Osteocyte (in vitro differentiated cells): ENCODE measurements at regions not wholly inside any gene's neighbourhood (a gene's known extent, or its start where the extent isn't known, plus 50 kb on each side); places are given as distances from the start of the nearest gene placed in this dataset.
"Not testable (repeated sequence)": the region's sequence is repeated elsewhere in the genome, so short reads cannot be mapped to it uniquely, and the experiment has no call there.

Experiments
- DNase-seq: peaks from one replicate; pipeline ENCODE4 v3.0.0; 2021; ENCODE audit warnings: mixed read lengths; ENCODE audit not compliant: unreplicated experiment; ENCODE audit errors: extremely low spot score
- H3K27ac Mint-ChIP-seq: one replicate; pipeline ENCODE4 v1.8.0; 2021; ENCODE audit warnings: mild to moderate bottlenecking, mixed read lengths; ENCODE audit not compliant: unreplicated experiment
- H3K27me3 Mint-ChIP-seq: one replicate; pipeline ENCODE4 v1.8.0; 2021; ENCODE audit warnings: mixed read lengths; ENCODE audit not compliant: unreplicated experiment
- H3K36me3 Mint-ChIP-seq: one replicate; pipeline ENCODE4 v1.8.0; 2021; ENCODE audit warnings: mixed read lengths; ENCODE audit not compliant: unreplicated experiment
- H3K4me1 Mint-ChIP-seq: one replicate; pipeline ENCODE4 v1.8.0; 2021; ENCODE audit warnings: mixed read lengths; ENCODE audit not compliant: unreplicated experiment
- H3K4me3 Mint-ChIP-seq: one replicate; pipeline ENCODE4 v1.8.0; 2021; ENCODE audit warnings: mild to moderate bottlenecking, moderate library complexity, mixed read lengths; ENCODE audit not compliant: unreplicated experiment
- H3K9me3 Mint-ChIP-seq: one replicate; pipeline ENCODE4 v1.8.0; 2021; ENCODE audit warnings: mixed read lengths; ENCODE audit not compliant: unreplicated experiment
- TF ChIP-seq, protein P1 (sequence below): fragments of 200-600 bp; sonication (generic); IDR thresholded peaks from 2 replicates; pipeline ENCODE4 v1.5.0; 2021; ENCODE audit warnings: antibody characterized with exemption, mild to moderate bottlenecking, moderate library complexity

DNA sequence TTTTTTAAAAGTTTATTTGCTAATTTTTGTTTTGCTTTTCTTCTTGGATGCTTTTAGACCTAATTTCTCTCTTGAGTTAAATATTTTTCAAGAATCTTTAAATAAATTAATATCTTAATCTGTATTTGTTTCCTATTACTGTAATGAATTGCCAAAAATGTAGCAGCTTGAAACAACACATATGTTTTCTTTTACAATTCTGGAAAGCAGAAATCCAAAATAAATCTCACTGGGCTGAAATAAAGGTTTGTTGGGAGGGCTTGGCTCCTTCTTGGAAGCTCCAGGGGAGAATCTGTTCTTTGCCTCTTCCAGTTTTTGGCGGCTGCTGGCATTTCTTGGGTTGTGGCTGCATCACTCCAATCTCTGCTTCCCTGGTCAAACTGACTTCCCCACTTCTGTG lies 658.1 kb upstream of the ARRDC3 start:
- H3K4me1 Mint-ChIP-seq, result peaks cover 8% of the 10 kb centered on the region
- H3K27ac Mint-ChIP-seq, result no peak overlapping the region
- H3K27me3 Mint-ChIP-seq, result peaks cover 7% of the 10 kb centered on the region
- TF ChIP-seq, protein P1, sequence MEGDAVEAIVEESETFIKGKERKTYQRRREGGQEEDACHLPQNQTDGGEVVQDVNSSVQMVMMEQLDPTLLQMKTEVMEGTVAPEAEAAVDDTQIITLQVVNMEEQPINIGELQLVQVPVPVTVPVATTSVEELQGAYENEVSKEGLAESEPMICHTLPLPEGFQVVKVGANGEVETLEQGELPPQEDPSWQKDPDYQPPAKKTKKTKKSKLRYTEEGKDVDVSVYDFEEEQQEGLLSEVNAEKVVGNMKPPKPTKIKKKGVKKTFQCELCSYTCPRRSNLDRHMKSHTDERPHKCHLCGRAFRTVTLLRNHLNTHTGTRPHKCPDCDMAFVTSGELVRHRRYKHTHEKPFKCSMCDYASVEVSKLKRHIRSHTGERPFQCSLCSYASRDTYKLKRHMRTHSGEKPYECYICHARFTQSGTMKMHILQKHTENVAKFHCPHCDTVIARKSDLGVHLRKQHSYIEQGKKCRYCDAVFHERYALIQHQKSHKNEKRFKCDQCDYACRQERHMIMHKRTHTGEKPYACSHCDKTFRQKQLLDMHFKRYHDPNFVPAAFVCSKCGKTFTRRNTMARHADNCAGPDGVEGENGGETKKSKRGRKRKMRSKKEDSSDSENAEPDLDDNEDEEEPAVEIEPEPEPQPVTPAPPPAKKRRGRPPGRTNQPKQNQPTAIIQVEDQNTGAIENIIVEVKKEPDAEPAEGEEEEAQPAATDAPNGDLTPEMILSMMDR, result no peak
- no peak for DNase-seq
- H3K9me3 Mint-ChIP-seq, result no peaks in the 10 kb centered on the region
- no peak overlapping the region for H3K4me3 Mint-ChIP-seq
- H3K36me3 Mint-ChIP-seq, result no peaks in the 10 kb centered on the region

DNA sequence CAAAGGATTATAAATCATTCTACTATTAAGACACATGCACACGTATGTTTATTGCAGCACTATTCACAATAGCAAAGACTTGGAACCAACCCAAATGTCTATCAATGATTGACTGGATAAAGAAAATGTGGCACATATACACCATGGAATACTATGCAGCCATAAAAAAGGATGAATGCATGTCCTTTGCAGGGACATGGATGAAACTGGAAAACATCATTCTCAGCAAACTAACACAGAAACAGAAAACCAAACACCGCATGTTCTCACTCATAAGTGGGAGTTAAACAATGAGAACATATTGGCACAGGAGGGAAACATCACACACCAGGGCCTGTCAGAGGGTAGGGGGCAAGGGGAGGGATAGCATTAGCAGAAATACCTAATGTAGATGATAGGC lies 646.7 kb upstream of the ARRDC3 start:
- not testable (repeated sequence) for H3K27ac Mint-ChIP-seq, DNase-seq, H3K4me1 Mint-ChIP-seq, H3K4me3 Mint-ChIP-seq, H3K9me3 Mint-ChIP-seq, H3K36me3 Mint-ChIP-seq
- H3K27me3 Mint-ChIP-seq, result peaks cover 11% of the 10 kb centered on the region

DNA sequence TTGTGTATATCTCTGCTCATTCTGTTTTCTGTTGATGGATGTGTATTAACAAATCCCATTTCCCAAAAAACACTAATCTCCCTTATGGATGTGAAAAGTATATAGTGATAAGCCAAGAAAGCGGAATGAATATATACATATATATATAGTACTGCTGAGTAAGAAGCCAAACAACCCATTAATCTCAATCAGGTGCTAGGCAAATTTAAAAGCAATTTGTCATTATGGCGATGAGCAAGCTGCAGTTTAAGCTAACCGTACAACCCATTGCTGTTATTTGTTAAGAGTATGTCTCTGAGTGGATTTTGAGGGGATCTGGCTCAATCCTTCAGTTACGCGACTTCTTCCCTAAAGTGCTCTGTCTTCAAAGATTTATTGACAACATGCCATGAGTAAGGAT lies 640.4 kb upstream of the ARRDC3 start:
- Mint-ChIP-seq H3K27ac (no peak overlapping the region), H3K9me3 (no peaks in the 10 kb centered on the region), H3K4me3 (no peak overlapping the region), H3K4me1 (peaks cover 3% of the 10 kb centered on the region), H3K36me3 (no peaks in the 10 kb centered on the region), H3K27me3 (no peaks in the 10 kb centered on the region)
- no peak for DNase-seq
- TF ChIP-seq, protein P1, result no peak

DNA sequence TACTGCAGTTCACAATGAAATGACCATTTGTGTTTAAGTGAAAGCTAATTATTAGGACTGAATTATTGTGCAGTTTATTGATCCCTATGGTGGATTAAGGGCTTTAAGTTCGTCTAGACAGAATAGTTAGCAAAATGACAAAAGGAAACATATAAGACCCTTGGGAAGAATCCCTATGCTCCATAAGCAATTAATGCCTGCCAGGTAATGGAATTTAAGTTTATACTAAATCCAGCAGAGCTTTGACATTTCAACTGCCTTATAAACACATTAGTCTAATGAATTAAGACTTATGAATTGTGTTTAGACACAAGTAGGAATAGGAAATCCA lies 640.0 kb upstream of the ARRDC3 start:
- H3K36me3 Mint-ChIP-seq, result no peaks in the 10 kb centered on the region
- no peaks in the 10 kb centered on the region for H3K27me3 Mint-ChIP-seq

DNA sequence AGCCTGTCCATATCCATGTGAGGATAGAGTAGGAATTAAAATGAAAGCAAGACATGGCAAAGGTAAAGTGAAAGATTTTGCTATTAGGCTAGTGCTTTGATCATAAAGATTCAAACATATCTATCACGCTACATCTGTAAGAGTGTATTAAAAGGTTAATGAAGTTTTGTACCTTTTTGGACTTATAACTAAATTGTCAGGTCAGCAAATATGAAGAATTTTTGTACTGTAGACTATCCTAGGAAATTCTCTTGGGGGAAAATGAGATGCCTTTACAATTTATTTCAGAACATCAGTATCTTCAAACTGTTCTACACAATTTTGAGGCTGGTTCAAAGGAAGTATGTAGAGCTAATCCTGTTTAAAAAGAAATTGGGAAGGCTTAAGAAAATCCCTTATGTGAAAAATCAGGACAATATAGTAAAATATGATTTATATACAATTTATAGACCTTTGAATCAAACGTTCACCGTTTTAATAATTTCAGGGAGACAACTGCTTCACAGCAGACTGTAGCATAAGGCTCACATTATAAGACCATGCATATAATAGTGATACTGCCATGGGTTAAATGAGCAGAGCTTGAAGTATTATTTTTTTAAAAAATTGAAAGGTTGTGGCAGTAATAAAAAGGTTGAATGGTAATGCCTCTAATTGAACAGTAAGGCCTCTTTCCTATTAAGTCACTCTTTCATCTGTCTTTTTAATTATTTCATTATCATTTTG lies 639.5 kb upstream of the ARRDC3 start:
- DNase-seq, result no peak
- Mint-ChIP-seq H3K36me3 (no peaks in the 10 kb centered on the region), H3K27ac (no peak overlapping the region), H3K4me3 (no peak overlapping the region), H3K27me3 (no peaks in the 10 kb centered on the region), H3K4me1 (peaks cover 8% of the 10 kb centered on the region), H3K9me3 (no peaks in the 10 kb centered on the region)
- TF ChIP-seq, protein P1, result no peak

More for the DNA sequence above, 640.0 kb upstream of the ARRDC3 start:
- H3K9me3 Mint-ChIP-seq, result no peaks in the 10 kb centered on the region
- no peak for DNase-seq
- TF ChIP-seq, protein P1, result no peak
- no peak overlapping the region for H3K4me3 Mint-ChIP-seq
- peaks cover 4% of the 10 kb centered on the region for H3K4me1 Mint-ChIP-seq
- no peak overlapping the region for H3K27ac Mint-ChIP-seq
